SK-N-SH treated with all-trans-retinoic acid at 6 μM for 48 hours (cell line): ENCODE measurements at regions not wholly inside any gene's neighbourhood (a gene's known extent, or its start where the extent isn't known, plus 50 kb on each side); places are given as distances from the start of the nearest gene placed in this dataset.

Experiments used
- TOX ChIP-seq: fragments of 250-450 bp; sonication (Bioruptor Pico); IDR thresholded peaks from 2 replicates; pipeline ENCODE4 v1.8.0; 2021; ENCODE audit warnings: mild to moderate bottlenecking, moderate library complexity, borderline replicate concordance
- ZFP3 ChIP-seq: fragments of 250-450 bp; sonication (Bioruptor Pico); IDR thresholded peaks from 2 replicates; pipeline ENCODE4 v1.5.0; 2020; ENCODE audit warnings: mild to moderate bottlenecking, moderate library complexity
- ZFP30 ChIP-seq: fragments of 450-650 bp; formaldehyde crosslinking; IDR thresholded peaks from 2 replicates; pipeline ENCODE4 v1.5.0; 2022; ENCODE audit warnings: mild to moderate bottlenecking, moderate library complexity
- ZNF565 ChIP-seq: fragments of 450-650 bp; formaldehyde crosslinking; conservative IDR thresholded peaks from 2 replicates; pipeline ENCODE4 v1.5.0; 2020; ENCODE audit warnings: low read depth, mild to moderate bottlenecking, moderate library complexity
- TF ChIP-seq, protein P1 (sequence below): fragments of 250-450 bp; sonication (Bioruptor Pico); IDR thresholded peaks from 2 replicates; pipeline ENCODE4 v1.5.1; 2020; ENCODE audit warnings: low read depth, mild to moderate bottlenecking, moderate library complexity
- TF ChIP-seq, protein P2 (sequence below): fragments of 250-450 bp; sonication (Bioruptor Pico); IDR thresholded peaks from 2 replicates; pipeline ENCODE4 v1.8.0; 2020; ENCODE audit warnings: mild to moderate bottlenecking, moderate library complexity, borderline replicate concordance

DNA sequence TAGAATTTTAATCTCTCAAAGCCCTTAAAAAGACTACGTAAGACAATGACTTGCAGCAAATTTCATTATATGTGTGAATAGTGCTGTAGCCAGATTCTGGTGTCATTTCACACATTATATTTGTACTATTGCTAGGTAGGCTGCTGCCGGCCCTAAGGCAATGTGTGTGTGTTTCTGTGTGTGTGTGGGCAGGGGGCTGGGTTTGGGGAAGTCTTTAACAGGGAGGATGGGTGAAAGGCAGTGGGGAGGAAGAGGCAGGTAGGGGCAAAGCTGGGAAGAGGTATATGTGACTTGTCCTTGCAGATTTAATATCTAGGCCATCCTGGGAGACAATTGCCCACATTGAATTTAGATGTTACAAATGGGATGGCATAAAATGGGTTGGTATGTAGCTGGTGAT is 130.8 kb downstream of the MACIR start:
- TF ChIP-seq ZFP30 (CRISPR knock-in tag) (no peak), TOX (CRISPR knock-in tag) (no peak), ZNF565 (CRISPR knock-in tag) (no peak), ZFP3 (no peak)
- TF ChIP-seq, protein P1, sequence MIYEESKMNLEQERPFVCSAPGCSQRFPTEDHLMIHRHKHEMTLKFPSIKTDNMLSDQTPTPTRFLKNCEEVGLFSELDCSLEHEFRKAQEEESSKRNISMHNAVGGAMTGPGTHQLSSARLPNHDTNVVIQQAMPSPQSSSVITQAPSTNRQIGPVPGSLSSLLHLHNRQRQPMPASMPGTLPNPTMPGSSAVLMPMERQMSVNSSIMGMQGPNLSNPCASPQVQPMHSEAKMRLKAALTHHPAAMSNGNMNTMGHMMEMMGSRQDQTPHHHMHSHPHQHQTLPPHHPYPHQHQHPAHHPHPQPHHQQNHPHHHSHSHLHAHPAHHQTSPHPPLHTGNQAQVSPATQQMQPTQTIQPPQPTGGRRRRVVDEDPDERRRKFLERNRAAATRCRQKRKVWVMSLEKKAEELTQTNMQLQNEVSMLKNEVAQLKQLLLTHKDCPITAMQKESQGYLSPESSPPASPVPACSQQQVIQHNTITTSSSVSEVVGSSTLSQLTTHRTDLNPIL (CRISPR knock-in tag): no peak
- TF ChIP-seq, protein P2, sequence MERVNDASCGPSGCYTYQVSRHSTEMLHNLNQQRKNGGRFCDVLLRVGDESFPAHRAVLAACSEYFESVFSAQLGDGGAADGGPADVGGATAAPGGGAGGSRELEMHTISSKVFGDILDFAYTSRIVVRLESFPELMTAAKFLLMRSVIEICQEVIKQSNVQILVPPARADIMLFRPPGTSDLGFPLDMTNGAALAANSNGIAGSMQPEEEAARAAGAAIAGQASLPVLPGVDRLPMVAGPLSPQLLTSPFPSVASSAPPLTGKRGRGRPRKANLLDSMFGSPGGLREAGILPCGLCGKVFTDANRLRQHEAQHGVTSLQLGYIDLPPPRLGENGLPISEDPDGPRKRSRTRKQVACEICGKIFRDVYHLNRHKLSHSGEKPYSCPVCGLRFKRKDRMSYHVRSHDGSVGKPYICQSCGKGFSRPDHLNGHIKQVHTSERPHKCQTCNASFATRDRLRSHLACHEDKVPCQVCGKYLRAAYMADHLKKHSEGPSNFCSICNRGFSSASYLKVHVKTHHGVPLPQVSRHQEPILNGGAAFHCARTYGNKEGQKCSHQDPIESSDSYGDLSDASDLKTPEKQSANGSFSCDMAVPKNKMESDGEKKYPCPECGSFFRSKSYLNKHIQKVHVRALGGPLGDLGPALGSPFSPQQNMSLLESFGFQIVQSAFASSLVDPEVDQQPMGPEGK (CRISPR knock-in tag): no peak
